Neuronal stem cell (in vitro differentiated cells): ENCODE measurements at regions not wholly inside any gene's neighbourhood (a gene's known extent, or its start where the extent isn't known, plus 50 kb on each side); places are given as distances from the start of the nearest gene placed in this dataset.

Experiments
- DNase-seq: peaks from one replicate; pipeline ENCODE4 v3.0.0-alpha.2; 2013; ENCODE audit warnings: low spot score
- H2AFZ ChIP-seq: one replicate; pipeline ENCODE4 v1.6.1; 2013; ENCODE audit warnings: mild to moderate bottlenecking, low read length, inconsistent platforms
- H2AK5ac ChIP-seq: 2 replicates; pipeline ENCODE4 v1.6.1; 2013; ENCODE audit warnings: low read depth, mild to moderate bottlenecking, inconsistent platforms, low read length, moderate library complexity, mixed read lengths
- H2BK120ac ChIP-seq: 2 replicates; pipeline ENCODE4 v1.6.1; 2013; ENCODE audit warnings: low read depth, mild to moderate bottlenecking, inconsistent platforms, low read length, moderate library complexity, mixed read lengths
- H2BK12ac ChIP-seq: one replicate; pipeline ENCODE4 v1.6.1; 2013; ENCODE audit warnings: low read length, inconsistent platforms
- H2BK15ac ChIP-seq: 2 replicates; pipeline ENCODE4 v1.6.1; 2013; ENCODE audit warnings: mild to moderate bottlenecking, low read length, inconsistent platforms, mixed read lengths
- H2BK5ac ChIP-seq: one replicate; pipeline ENCODE4 v1.6.1; 2013; ENCODE audit warnings: inconsistent platforms, mild to moderate bottlenecking, low read length, moderate library complexity
- H3K14ac ChIP-seq: one replicate; pipeline ENCODE4 v1.6.1; 2013; ENCODE audit warnings: low read length, inconsistent platforms
- H3K18ac ChIP-seq: 2 replicates; pipeline ENCODE4 v1.6.1; 2013; ENCODE audit warnings: low read length, inconsistent platforms
- H3K23ac ChIP-seq: 2 replicates; pipeline ENCODE4 v1.6.1; 2013; ENCODE audit warnings: low read depth, mild to moderate bottlenecking, mixed read lengths, low read length, inconsistent platforms; ENCODE audit not compliant: poor library complexity
- H3K27ac ChIP-seq: replicated peaks from 3 replicates; pipeline ENCODE4 v1.5.1; 2013; ENCODE audit warnings: low read length, inconsistent platforms
- H3K27me3 ChIP-seq, 3 experiments: 2 replicates each; pipeline ENCODE4 v1.6.1; 2013; ENCODE audit warnings: low read length in 3 of 3, mild to moderate bottlenecking in 2 of 3, inconsistent platforms in 1 of 3, low read depth in 1 of 3, mixed read lengths in 1 of 3, moderate library complexity in 1 of 3; ENCODE audit not compliant: control insufficient read depth in 3 of 3, insufficient read depth in 3 of 3
- H3K36me3 ChIP-seq, 2 donors: replicated peaks in 1 of 2; 2 replicates each; pipeline ENCODE4 v1.6.1; 2013; ENCODE audit warnings: low read length in 2 of 2; ENCODE audit not compliant: control insufficient read depth in 2 of 2, insufficient read depth in 2 of 2
- H3K4ac ChIP-seq: 2 replicates; pipeline ENCODE4 v1.6.1; 2013; ENCODE audit warnings: inconsistent platforms, mild to moderate bottlenecking, low read length, moderate library complexity
- H3K4me1 ChIP-seq, 2 donors: 1 replicate in 1 of 2; 2 replicates in 1 of 2; pipeline ENCODE4 v1.6.1; 2013; ENCODE audit warnings: low read length in 2 of 2, low read depth in 1 of 2; ENCODE audit not compliant: control insufficient read depth in 2 of 2, insufficient read depth in 1 of 2
- H3K4me2 ChIP-seq: one replicate; pipeline ENCODE4 v1.6.1; 2013; ENCODE audit warnings: mild to moderate bottlenecking, low read length, inconsistent platforms; ENCODE audit not compliant: insufficient read depth, poor library complexity, severe bottlenecking
- H3K4me3 ChIP-seq, 2 donors: 2 replicates each; pipeline ENCODE4 v1.5.1; 2013; ENCODE audit warnings: low read length in 2 of 2, mild to moderate bottlenecking in 2 of 2, inconsistent platforms in 1 of 2, moderate library complexity in 1 of 2
- H3K79me1 ChIP-seq: one replicate; pipeline ENCODE4 v1.6.1; 2013; ENCODE audit warnings: low read depth, mild to moderate bottlenecking, inconsistent platforms, low read length, moderate library complexity
- H3K9ac ChIP-seq: one replicate; pipeline ENCODE4 v1.6.1; 2013; ENCODE audit warnings: mild to moderate bottlenecking, low read depth, low read length, inconsistent platforms; ENCODE audit not compliant: poor library complexity
- H3K9me3 ChIP-seq, 2 donors: replicated peaks in 1 of 2; 2 replicates each; pipeline versions ENCODE3 to v1.6.1; 2013; ENCODE audit warnings: low read length in 2 of 2, mild to moderate bottlenecking in 2 of 2, inconsistent platforms in 1 of 2, low read depth in 1 of 2, mixed read lengths in 1 of 2, moderate library complexity in 1 of 2; ENCODE audit not compliant: control insufficient read depth in 2 of 2, insufficient read depth in 1 of 2
- H4K8ac ChIP-seq: one replicate; pipeline ENCODE4 v1.6.1; 2013; ENCODE audit warnings: low read depth, mild to moderate bottlenecking, inconsistent platforms, low read length, moderate library complexity
- H4K91ac ChIP-seq: one replicate; pipeline ENCODE4 v1.6.1; 2013; ENCODE audit warnings: low read length, low read depth, mild to moderate bottlenecking, inconsistent platforms; ENCODE audit not compliant: poor library complexity
- WGBS, 2 donors: extraction: QIAGEN DNeasy Blood & Tissue Kit; methylation state at CpG; one replicate each; pipeline ENCODE4 v1.1.7; 2013; ENCODE audit warnings: missing lambda C conversion rate in 2 of 2, mixed read lengths in 1 of 2; ENCODE audit not compliant: insufficient read length in 2 of 2, insufficient replicate concordance in 1 of 2; ENCODE audit errors: extremely low coverage in 2 of 2; 5-methylcytosine and 5-hydroxymethylcytosine counted together

- no peaks in the 10 kb centered on the region for H3K27me3 ChIP-seq
- H2BK15ac ChIP-seq = no peak overlapping the region
- no peak overlapping the region for H3K9ac ChIP-seq
- DNase-seq = no peak
- H3K4ac ChIP-seq = no peak overlapping the region
- no CpG with 5 or more reads among the region's 2 CpGs for WGBS, 2 donors
- H3K18ac ChIP-seq = no peak overlapping the region
- no peak overlapping the region for H3K23ac ChIP-seq
- no peak overlapping the region for H4K91ac ChIP-seq
- no peaks in the 10 kb centered on the region for H3K9me3 ChIP-seq
- H2BK120ac ChIP-seq = no peak overlapping the region
- no peaks in the 10 kb centered on the region for H3K79me1 ChIP-seq
- no peak overlapping the region for H2AK5ac ChIP-seq
- H3K27ac ChIP-seq = no peak overlapping the region
- H3K14ac ChIP-seq = no peak overlapping the region
- no peak overlapping the region for H2BK12ac ChIP-seq
- H3K4me1 ChIP-seq = peaks cover 0 to 5% of the 10 kb centered on the region in 2 donors
- no peak overlapping the region for H4K8ac ChIP-seq
- no peak overlapping the region for H2BK5ac ChIP-seq
- H3K4me3 ChIP-seq = no peak overlapping the region
- H2AFZ ChIP-seq = peak overlapping the region; percentile 51
- no peak overlapping the region for H3K4me2 ChIP-seq
- no peaks in the 10 kb centered on the region for H3K36me3 ChIP-seq
These were observed 252.5 kb downstream of the GPM6A start for GRCh38 chr4:175559526-175559925.

GRCh38 chr4:175560604-175561003 lies 251.5 kb downstream of the GPM6A start:
- H3K27me3 ChIP-seq = no peaks in the 10 kb centered on the region
- no peak overlapping the region for H3K4me2 ChIP-seq
- no peak overlapping the region for H3K27ac ChIP-seq
- no peaks in the 10 kb centered on the region for H3K9me3 ChIP-seq
- H3K79me1 ChIP-seq = no peaks in the 10 kb centered on the region
- H3K18ac ChIP-seq = no peak overlapping the region
- H3K4me3 ChIP-seq = no peak overlapping the region
- no peak overlapping the region for H4K8ac ChIP-seq
- H3K9ac ChIP-seq = no peak overlapping the region
- H2AFZ ChIP-seq = peak overlapping the region; percentile 39
- H3K23ac ChIP-seq = no peak overlapping the region
- H2BK5ac ChIP-seq = no peak overlapping the region
- DNase-seq = no peak
- H3K14ac ChIP-seq = no peak overlapping the region
- peaks cover 0 to 5% of the 10 kb centered on the region in 2 donors for H3K4me1 ChIP-seq
- no peak overlapping the region for H2AK5ac ChIP-seq
- H2BK120ac ChIP-seq = no peak overlapping the region
- H3K36me3 ChIP-seq = no peaks in the 10 kb centered on the region
- H2BK12ac ChIP-seq = no peak overlapping the region
- no peak overlapping the region for H2BK15ac ChIP-seq
- no peak overlapping the region for H4K91ac ChIP-seq
- no peak overlapping the region for H3K4ac ChIP-seq
- WGBS, 2 donors = no CpG with 5 or more reads among the region's 1 CpG

GRCh38 chr4:175561696-175562095 lies 250.4 kb downstream of the GPM6A start:
- Histone ChIP-seq H2BK5ac (no peak overlapping the region), H3K4me1 (peaks cover 0 to 5% of the 10 kb centered on the region in 2 donors), H2BK15ac (no peak overlapping the region), H4K8ac (no peak overlapping the region), H3K9me3 (no peaks in the 10 kb centered on the region), H3K23ac (no peak overlapping the region), H3K4me2 (no peak overlapping the region), H3K18ac (no peak overlapping the region), H3K4me3 (no peak overlapping the region), H3K27ac (no peak overlapping the region), H3K27me3 (no peaks in the 10 kb centered on the region), H3K36me3 (no peaks in the 10 kb centered on the region), H3K79me1 (no peaks in the 10 kb centered on the region), H3K4ac (no peak overlapping the region), H4K91ac (no peak overlapping the region), H2AFZ (peak overlapping the region; percentile 17), H2BK12ac (no peak overlapping the region), H3K9ac (no peak overlapping the region), H2BK120ac (no peak overlapping the region), H3K14ac (no peak overlapping the region), H2AK5ac (no peak overlapping the region)
- no CpG with 5 or more reads among the region's 1 CpG for WGBS, 2 donors
- no peak for DNase-seq

GRCh38 chr4:175562111-175562510 lies 250.0 kb downstream of the GPM6A start:
- no peak overlapping the region for H2BK5ac ChIP-seq
- no peak overlapping the region for H4K91ac ChIP-seq
- no peaks in the 10 kb centered on the region for H3K79me1 ChIP-seq
- no peak overlapping the region for H3K4me2 ChIP-seq
- no peak overlapping the region for H3K23ac ChIP-seq
- H3K4ac ChIP-seq = no peak overlapping the region
- peaks cover 0 to 5% of the 10 kb centered on the region in 2 donors for H3K4me1 ChIP-seq
- H2BK12ac ChIP-seq = no peak overlapping the region
- H2AFZ ChIP-seq = no peak overlapping the region
- no peak overlapping the region for H3K9ac ChIP-seq
- H2AK5ac ChIP-seq = no peak overlapping the region
- no peak overlapping the region for H4K8ac ChIP-seq
- H3K18ac ChIP-seq = no peak overlapping the region
- no peak overlapping the region for H2BK15ac ChIP-seq
- no CpG with 5 or more reads among the region's 2 CpGs for whole genome bisulfite sequencing, 2 donors
- no peaks in the 10 kb centered on the region for H3K27me3 ChIP-seq
- H3K9me3 ChIP-seq = no peaks in the 10 kb centered on the region
- no peak overlapping the region for H3K14ac ChIP-seq
- H3K27ac ChIP-seq = no peak overlapping the region
- H2BK120ac ChIP-seq = no peak overlapping the region
- no peaks in the 10 kb centered on the region for H3K36me3 ChIP-seq
- DNase-seq = no peak
- no peak overlapping the region for H3K4me3 ChIP-seq
